GM19351 (cell line): ENCODE measurements at regions not wholly inside any gene's neighbourhood (a gene's known extent, or its start where the extent isn't known, plus 50 kb on each side); places are given as distances from the start of the nearest gene placed in this dataset.
"Not testable (repeated sequence)": the region's sequence is repeated elsewhere in the genome, so short reads cannot be mapped to it uniquely, and the experiment has no call there.

Experiments used
- ATAC-seq: cut with Tn5 transposase; IDR thresholded peaks from one replicate; pipeline ENCODE4 v1.9.1; 2021; ENCODE audit warnings: mild to moderate bottlenecking, moderate library complexity; ENCODE audit not compliant: unreplicated experiment

DNA sequence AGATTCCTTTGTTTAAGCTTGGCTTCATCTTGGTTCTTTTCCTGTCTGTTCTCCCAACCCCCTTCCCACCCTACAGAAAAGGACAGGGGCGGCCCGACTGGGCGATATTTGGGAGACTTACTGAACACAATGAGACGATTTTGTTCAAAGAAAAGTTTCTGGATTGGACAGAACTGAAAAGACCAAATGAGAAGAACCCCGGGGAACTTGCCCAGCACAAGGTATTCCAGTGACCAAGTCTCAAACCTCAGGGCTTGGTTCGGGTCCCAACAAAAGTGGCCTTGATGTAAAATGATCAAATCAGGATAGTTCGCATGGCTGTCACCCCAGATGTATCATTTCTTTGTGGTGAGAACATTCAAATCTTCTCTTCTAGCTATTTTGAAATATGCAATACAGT, 73.9 kb upstream of the LYZL2 start:
- not testable (repeated sequence) for ATAC-seq

DNA sequence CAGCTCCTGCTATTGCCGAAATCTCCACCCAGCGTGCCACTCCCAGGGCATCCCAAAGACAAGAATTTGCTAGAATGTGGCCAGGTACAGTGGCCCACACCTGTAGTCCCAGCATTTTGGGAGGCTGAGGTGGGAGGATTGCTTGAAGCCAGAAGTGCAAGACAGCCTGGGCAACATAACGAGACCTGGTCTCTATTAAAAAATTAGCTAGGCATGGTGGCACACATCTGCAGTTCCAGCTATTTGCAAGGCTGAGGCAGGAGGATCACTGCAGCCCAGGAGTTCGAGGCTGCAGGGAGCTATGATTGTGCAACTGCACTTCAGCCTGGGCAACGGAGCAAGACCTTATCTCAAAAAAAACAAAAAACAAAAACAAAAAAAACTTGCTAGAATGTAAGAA, 73.3 kb upstream of the LYZL2 start:
- ATAC-seq: no peak

DNA sequence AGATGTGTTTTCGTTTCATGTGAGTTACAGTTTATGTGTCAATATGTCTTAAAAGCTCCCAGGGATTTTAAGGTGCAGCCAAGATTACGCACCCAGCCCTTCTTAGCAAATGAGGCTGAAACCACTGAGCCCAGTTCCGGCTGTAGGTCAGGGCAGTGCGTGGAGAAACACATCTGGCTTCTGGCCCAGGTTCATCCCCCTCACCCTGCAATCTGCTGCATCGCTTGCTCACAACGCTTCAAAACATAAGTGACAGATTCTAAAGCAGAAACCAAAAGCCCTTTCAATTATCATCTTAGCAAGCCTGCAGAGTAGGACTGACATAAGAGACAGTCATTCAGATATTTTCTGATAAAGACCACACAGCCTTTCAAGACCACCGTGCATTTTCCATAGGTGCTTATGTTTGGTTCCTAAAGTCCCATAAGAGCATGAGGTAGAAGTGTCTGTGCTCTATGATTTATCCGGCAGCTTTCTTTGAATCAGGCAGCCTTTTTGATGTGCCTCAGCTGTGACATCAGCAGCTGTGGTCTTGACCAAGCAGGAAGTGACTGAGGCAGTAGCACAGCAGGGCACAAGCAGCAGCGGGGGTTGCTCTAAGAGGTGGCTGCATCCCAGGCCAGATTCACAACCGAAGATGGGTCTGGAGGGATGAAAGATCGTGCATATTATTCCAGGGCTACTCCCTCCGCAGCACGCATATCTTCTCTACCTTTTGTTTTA, 72.1 kb upstream of the LYZL2 start:
- ATAC-seq: peak; percentile 62

- ATAC-seq: no peak
These were observed 68.3 kb upstream of the LYZL2 start for GRCh38 chr10:30697806-30698205.

- ATAC-seq: not testable (repeated sequence)
These were observed 67.7 kb upstream of the LYZL2 start for GRCh38 chr10:30697221-30697620.

GRCh38 chr10:30696416-30697185, 67.0 kb upstream of the LYZL2 start:
- not testable (repeated sequence) for ATAC-seq

DNA sequence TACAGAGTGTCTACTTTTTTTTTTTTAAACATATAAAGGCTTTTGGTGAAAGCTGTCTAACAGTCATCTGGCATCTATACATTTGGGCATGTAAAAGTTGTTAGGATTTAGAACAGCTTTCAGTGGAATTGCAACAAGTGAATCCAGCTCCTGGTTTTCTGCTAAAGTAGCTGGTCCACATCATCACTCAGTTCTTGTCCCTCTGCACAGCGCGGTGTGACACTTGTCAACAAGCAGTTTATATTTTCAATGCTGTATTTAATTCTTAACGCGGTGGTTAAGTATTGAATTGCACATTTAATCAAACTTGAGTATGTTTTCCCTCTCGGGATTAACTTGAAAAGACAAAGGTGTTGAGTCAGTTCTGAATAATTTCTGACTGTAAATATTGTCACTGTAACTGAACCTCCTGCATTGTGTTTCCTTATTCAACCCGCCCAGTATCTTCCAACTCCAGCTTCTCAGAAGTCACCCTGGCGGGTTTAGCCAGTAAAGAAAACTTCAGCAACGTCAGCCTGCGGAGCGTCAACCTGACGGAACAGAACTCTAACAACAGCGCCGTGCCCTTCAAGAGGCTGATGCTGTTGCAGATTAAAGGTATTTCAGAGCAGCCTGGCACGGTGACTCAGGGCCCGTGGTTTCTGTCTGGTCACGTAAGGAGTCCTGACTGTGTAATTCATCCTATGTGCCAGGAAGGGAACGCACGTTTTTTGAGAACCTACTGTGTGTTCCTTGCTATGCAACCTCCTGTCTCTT, 66.1 kb upstream of the LYZL2 start:
- ATAC-seq: not testable (repeated sequence)

DNA sequence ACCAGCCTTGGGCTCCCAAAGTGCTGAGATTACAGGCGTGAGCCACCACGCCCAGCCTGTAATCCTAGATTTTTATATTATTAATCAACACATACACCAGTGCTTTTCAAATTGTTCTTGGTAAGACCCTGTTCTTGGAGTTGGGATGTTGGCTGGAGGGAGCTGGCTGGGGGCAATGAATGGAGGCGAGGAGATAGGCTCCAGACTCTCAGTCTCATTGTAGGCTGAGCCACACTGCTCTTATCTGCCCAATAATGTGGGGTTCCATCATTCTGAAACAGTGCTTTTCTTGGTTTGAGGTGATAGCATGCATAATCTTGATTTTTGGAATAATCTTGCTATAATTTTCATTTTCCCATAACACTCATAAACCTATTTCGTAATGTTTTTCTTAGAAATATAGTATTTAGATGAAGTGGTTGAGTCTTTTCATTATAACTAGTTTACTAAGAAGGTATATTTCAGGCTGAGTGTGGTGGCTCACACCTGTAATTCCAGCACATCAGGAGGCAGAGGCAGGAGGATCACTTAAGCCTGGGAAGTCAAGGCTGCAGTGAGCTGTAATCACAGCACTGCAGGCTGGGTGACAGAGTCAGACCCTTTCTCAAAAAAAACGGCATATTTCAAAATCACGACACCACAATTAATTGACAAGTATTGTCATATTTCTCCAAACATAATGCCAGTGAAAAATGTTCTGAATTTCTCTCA, 65.1 kb upstream of the LYZL2 start:
- no peak for ATAC-seq

DNA sequence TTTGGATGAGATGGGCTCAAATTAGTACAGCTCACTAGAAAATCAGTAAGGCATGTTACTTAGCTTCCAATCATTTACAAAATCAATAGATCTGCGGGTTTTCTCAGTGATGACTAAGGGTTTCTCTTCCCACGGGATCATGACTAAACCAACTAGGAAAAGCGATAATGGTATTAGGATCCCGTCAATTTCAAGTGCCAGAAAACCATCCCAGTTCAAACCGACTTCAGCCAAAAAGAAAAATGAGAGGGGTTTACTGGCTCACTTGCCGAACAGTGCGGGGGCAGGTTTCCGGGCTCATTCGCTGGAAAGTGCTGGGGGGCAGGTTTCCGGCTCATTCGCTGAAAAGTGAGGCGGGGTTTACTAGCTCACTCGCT, 62.1 kb upstream of the LYZL2 start:
- ATAC-seq: no peak

DNA sequence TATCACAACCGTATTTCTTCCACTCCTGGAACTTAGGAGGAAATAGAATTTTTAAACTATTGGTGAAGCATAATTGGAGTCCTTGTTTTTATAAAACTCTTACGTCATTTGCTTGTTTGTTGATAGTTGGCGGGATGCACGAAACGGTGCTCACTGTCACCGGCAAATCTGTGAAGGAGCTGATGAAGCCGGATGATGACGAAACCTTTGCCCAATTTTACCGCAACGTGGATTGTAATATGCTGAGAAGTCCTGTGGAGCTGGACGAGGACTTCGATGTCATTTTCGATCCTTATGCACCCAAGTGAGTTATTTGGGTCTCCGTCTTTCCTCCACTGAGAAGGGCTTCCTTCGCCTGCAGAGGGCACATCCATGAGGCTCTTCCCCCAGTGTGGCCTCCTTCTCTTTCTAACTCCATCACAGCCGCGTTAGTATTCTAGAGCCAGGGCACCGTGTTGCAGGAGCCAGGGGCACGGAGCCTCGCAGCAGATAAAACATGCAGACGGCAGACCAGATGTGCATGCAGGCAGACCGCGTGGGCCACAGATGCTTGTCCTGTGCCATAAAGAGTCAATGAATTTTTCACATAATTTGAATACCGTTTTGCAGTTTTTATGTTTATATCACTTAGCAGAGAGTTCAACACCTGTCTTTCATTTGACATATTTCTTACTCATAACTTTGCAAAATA, 61.5 kb upstream of the LYZL2 start:
- not testable (repeated sequence) for ATAC-seq

DNA sequence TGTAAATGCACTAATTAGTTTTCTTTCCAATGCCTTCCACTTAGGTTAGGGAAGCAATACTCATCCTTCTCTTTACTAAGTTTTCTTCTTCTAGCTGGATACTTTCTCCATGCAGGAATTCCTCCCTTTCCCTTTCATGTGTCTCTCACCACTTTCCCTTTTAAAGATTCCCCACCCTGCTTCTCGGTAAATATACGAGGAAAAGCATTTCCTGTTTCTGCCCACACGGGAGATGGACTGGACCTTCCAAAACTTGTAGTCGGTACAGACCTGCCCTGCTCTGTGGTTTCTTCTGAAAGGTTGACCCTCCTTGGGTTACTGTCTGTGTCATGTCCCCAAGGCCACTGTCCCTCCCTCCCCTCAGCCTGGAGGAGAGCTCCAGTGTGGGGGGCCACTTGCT, 58.9 kb upstream of the LYZL2 start:
- no peak for ATAC-seq

DNA sequence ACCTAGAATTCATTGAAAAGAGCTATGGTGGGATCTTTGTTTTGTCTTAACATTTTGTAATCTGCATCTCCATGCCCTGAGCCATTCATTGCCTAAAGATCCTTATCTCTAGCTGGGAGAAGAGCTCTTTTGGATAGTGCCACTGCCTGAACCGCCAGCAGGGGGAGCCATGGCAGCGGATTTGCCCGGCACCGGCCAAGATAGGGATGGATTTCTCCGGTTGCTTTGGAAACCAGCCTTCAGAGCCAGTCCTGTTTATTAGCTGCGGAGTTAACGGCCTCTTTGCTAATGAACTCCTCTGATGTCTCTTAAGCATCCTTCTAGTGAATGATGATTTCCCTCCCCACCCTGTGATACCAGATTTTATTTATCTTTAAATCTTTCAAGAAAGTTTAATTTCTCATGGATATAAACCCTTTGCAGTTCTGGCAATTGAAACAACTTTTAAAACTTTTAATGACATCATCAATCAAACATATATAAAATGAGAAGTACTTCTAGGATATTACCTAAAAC, 58.2 kb upstream of the LYZL2 start:
- ATAC-seq: peak; percentile 86

GRCh38 chr10:30686708-30687107, 57.2 kb upstream of the LYZL2 start:
- no peak for ATAC-seq

- ATAC-seq: no peak
These were observed 53.9 kb upstream of the LYZL2 start for GRCh38 chr10:30683496-30683895.

GRCh38 chr10:30682377-30683199, 53.0 kb upstream of the LYZL2 start:
- not testable (repeated sequence) for ATAC-seq

GRCh38 chr10:30680908-30681307, 51.4 kb upstream of the LYZL2 start:
- ATAC-seq: no peak
